BLaER1 (cell line): ENCODE measurements at regions not wholly inside any gene's neighbourhood (a gene's known extent, or its start where the extent isn't known, plus 50 kb on each side); places are given as distances from the start of the nearest gene placed in this dataset.
"Not testable (repeated sequence)": the region's sequence is repeated elsewhere in the genome, so short reads cannot be mapped to it uniquely, and the experiment has no call there.

ENCODE experiments used
- H3K27ac ChIP-seq: shearing (Covaris generic); formaldehyde crosslinking; 2 replicates; pipeline ENCODE4 v1.8.1; 2022
- H3K27me3 ChIP-seq: shearing (Covaris generic); formaldehyde crosslinking; 2 replicates; pipeline ENCODE4 v1.8.1; 2022
- H3K36me3 ChIP-seq: shearing (Covaris generic); formaldehyde crosslinking; 2 replicates; pipeline ENCODE4 v1.8.1; 2022
- H3K4me1 ChIP-seq: shearing (Covaris generic); formaldehyde crosslinking; 2 replicates; pipeline ENCODE4 v1.8.1; 2022
- H3K4me2 ChIP-seq: shearing (Covaris generic); formaldehyde crosslinking; 2 replicates; pipeline ENCODE4 v1.8.1; 2022
- H3K4me3 ChIP-seq: shearing (Covaris generic); formaldehyde crosslinking; 2 replicates; pipeline ENCODE4 v1.8.1; 2022
- H3K9ac ChIP-seq: shearing (Covaris generic); formaldehyde crosslinking; 2 replicates; pipeline ENCODE4 v1.8.1; 2022
- H3K9me3 ChIP-seq: shearing (Covaris generic); formaldehyde crosslinking; 2 replicates; pipeline ENCODE4 v1.8.1; 2022
- H4K20me1 ChIP-seq: shearing (Covaris generic); formaldehyde crosslinking; 2 replicates; pipeline ENCODE4 v1.8.1; 2022
- Cebpa-rat ChIP-seq: shearing (Covaris generic); IDR thresholded peaks from 2 replicates; pipeline ENCODE4 v1.8.1; 2022

GRCh38 chr4:77263247-77263646 is 106.2 kb downstream of the CCNG2 start:
- TF ChIP-seq Cebpa-rat: no peak
- Histone ChIP-seq H3K27me3 (no peaks in the 10 kb centered on the region), H3K9ac (no peak overlapping the region), H3K27ac (no peak overlapping the region), H3K4me2 (no peak overlapping the region), H3K9me3 (peaks cover 29% of the 10 kb centered on the region), H3K4me3 (no peak overlapping the region), H3K4me1 (no peaks in the 10 kb centered on the region), H4K20me1 (no peaks in the 10 kb centered on the region), H3K36me3 (no peaks in the 10 kb centered on the region)

GRCh38 chr4:77263976-77264375 is 107.0 kb downstream of the CCNG2 start:
- H3K36me3 ChIP-seq, H3K9ac ChIP-seq, H3K4me3 ChIP-seq: not testable (repeated sequence)

DNA sequence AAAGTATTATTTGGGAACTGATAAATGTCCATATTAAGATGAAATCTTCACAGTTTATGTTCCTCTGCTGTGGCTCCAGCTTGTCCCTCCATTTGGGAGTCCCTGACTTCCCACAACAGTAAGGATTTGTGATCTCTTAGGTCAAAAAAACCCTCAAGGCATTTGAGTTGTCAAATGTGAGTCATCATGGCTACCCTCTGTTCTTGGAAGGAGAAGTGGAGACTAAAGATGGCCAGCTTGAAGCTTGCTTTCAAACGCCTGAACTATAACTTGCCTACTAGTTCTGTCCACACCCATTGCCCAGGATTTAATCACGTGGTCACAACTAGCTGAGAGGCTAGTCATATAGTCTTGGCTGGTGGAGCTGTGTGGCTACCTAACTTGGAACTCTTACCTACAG is 107.8 kb downstream of the CCNG2 start:
- Histone ChIP-seq H3K9ac (no peak overlapping the region), H3K27ac (no peak overlapping the region), H3K4me1 (no peaks in the 10 kb centered on the region), H4K20me1 (no peaks in the 10 kb centered on the region), H3K4me3 (no peak overlapping the region), H3K4me2 (no peak overlapping the region), H3K36me3 (no peaks in the 10 kb centered on the region), H3K27me3 (no peaks in the 10 kb centered on the region), H3K9me3 (peaks cover 29% of the 10 kb centered on the region)
- no peak for TF ChIP-seq Cebpa-rat

More at GRCh38 chr4:77263976-77264375, 107.0 kb downstream of the CCNG2 start:
- H3K27me3 ChIP-seq, H3K4me2 ChIP-seq, H3K27ac ChIP-seq, H4K20me1 ChIP-seq, H3K4me1 ChIP-seq: not testable (repeated sequence)
- peaks cover 29% of the 10 kb centered on the region for H3K9me3 ChIP-seq

DNA sequence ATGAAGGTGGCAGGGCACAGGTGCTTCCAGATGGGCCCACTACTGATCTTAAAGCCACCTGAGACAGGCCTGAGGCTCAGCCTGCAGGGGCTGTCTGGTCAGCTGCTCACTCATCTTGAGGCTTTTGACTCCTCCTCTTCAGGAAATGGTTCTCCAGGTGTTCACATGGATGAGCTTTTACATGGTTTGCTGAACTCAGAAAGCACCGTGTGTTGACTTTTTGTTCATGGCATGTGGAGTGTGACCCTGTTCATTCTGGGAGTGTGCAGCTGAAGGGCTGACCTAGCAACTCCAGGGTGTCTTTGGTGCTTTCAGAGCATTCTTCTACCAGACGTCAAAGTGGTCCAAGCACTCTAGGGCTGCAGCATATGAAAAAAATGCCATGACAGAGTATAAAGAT is 111.1 kb downstream of the CCNG2 start:
- Histone ChIP-seq H3K9ac (no peak overlapping the region), H3K4me1 (no peaks in the 10 kb centered on the region), H3K9me3 (peaks cover 23% of the 10 kb centered on the region), H4K20me1 (no peaks in the 10 kb centered on the region), H3K4me2 (no peak overlapping the region), H3K4me3 (no peak overlapping the region), H3K36me3 (no peaks in the 10 kb centered on the region), H3K27me3 (no peaks in the 10 kb centered on the region), H3K27ac (no peak overlapping the region)
- no peak for TF ChIP-seq Cebpa-rat

GRCh38 chr4:77269505-77269904 is 112.5 kb downstream of the CCNG2 start:
- Histone ChIP-seq H3K4me2 (no peak overlapping the region), H3K36me3 (no peaks in the 10 kb centered on the region), H4K20me1 (no peaks in the 10 kb centered on the region), H3K27ac (no peak overlapping the region), H3K9ac (no peak overlapping the region), H3K27me3 (no peaks in the 10 kb centered on the region), H3K4me1 (no peaks in the 10 kb centered on the region), H3K9me3 (peaks cover 9% of the 10 kb centered on the region), H3K4me3 (no peak overlapping the region)
- TF ChIP-seq Cebpa-rat: no peak

- no peak overlapping the region for H3K27ac ChIP-seq
- no peak overlapping the region for H3K9ac ChIP-seq
- no peaks in the 10 kb centered on the region for H3K4me1 ChIP-seq
- H3K4me2 ChIP-seq: no peak overlapping the region
- TF ChIP-seq Cebpa-rat: no peak
- H4K20me1 ChIP-seq: no peaks in the 10 kb centered on the region
- H3K27me3 ChIP-seq: no peaks in the 10 kb centered on the region
- peaks cover 6% of the 10 kb centered on the region; the same call in 1 of the 2 replicates for H3K9me3 ChIP-seq
- no peaks in the 10 kb centered on the region for H3K36me3 ChIP-seq
- H3K4me3 ChIP-seq: no peak overlapping the region
Measured at GRCh38 chr4:77273412-77273811, 116.4 kb downstream of the CCNG2 start.

GRCh38 chr4:77279114-77279513 is 122.1 kb downstream of the CCNG2 start:
- H3K4me2 ChIP-seq, H3K4me1 ChIP-seq, H4K20me1 ChIP-seq, H3K36me3 ChIP-seq, H3K27me3 ChIP-seq, H3K27ac ChIP-seq, H3K9ac ChIP-seq, H3K4me3 ChIP-seq, H3K9me3 ChIP-seq: not testable (repeated sequence)

- Histone ChIP-seq H3K4me1 (no peaks in the 10 kb centered on the region), H3K9me3 (no peaks in the 10 kb centered on the region), H3K4me3 (no peak overlapping the region), H3K4me2 (no peak overlapping the region), H3K27me3 (no peaks in the 10 kb centered on the region), H3K9ac (no peak overlapping the region), H3K27ac (no peak overlapping the region), H3K36me3 (no peaks in the 10 kb centered on the region), H4K20me1 (no peaks in the 10 kb centered on the region)
- no peak for TF ChIP-seq Cebpa-rat
Measured at GRCh38 chr4:77282305-77282704, 125.3 kb downstream of the CCNG2 start.

- Histone ChIP-seq H3K4me2 (no peak overlapping the region), H3K9me3 (no peaks in the 10 kb centered on the region), H4K20me1 (no peaks in the 10 kb centered on the region), H3K4me3 (no peak overlapping the region), H3K9ac (no peak overlapping the region), H3K4me1 (no peaks in the 10 kb centered on the region), H3K27ac (no peak overlapping the region), H3K27me3 (no peaks in the 10 kb centered on the region), H3K36me3 (no peaks in the 10 kb centered on the region)
- no peak for TF ChIP-seq Cebpa-rat
Measured at GRCh38 chr4:77284036-77284435, 127.0 kb downstream of the CCNG2 start.

DNA sequence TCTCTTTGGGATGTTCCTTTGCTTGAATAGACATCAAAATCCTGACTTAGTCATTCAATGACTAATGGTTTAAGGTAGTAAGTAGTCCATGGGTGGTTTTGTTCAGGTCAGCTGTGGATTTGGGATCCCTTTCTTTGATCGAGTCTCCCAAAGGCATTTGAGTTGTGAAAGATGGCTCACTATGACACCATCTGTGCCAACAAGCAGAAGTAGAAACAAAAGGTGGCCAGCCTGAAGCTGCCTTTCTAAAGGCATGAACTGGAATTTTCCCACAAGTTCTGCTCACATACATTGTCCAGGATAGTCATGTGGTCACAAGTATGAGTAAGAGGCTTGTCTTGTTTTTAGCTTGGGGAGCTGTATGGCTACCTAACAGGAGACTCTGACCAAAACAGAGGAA is 129.9 kb downstream of the CCNG2 start:
- no peak for TF ChIP-seq Cebpa-rat
- Histone ChIP-seq H3K27ac (no peak overlapping the region), H3K4me2 (no peak overlapping the region), H3K4me3 (no peak overlapping the region), H3K36me3 (no peaks in the 10 kb centered on the region), H3K9ac (no peak overlapping the region), H3K27me3 (no peaks in the 10 kb centered on the region), H3K9me3 (no peaks in the 10 kb centered on the region), H3K4me1 (no peaks in the 10 kb centered on the region), H4K20me1 (no peaks in the 10 kb centered on the region)

DNA sequence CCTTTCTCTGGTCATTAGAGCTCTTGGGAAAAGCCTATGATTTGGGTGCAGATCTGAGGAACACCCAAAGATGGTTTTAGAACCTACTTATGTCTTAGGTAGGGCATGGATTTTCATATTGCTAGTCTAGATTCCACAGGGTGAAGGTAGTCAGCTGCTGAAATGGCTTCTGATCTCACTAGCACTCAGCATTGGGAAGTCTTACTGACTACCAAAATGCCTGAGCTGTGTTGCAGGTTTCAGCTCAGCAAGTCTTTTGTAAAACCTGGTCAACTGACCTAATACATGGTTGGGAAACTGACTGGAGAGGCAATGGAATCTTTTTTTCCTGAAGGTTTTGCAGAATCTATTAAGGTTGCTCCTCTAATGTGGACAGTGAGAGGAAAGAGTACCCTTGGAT is 136.4 kb downstream of the CCNG2 start:
- no peak overlapping the region for H3K9ac ChIP-seq

GRCh38 chr4:77300996-77301395 is 144.0 kb downstream of the CCNG2 start:
- not testable (repeated sequence) for H3K27me3 ChIP-seq, H3K9ac ChIP-seq, H4K20me1 ChIP-seq, H3K4me1 ChIP-seq, H3K4me2 ChIP-seq, H3K27ac ChIP-seq, H3K4me3 ChIP-seq, H3K36me3 ChIP-seq, H3K9me3 ChIP-seq

More for the DNA sequence above, 136.4 kb downstream of the CCNG2 start:
- H3K36me3 ChIP-seq: no peaks in the 10 kb centered on the region
- no peaks in the 10 kb centered on the region for H3K4me1 ChIP-seq
- H3K9me3 ChIP-seq: peaks cover 8% of the 10 kb centered on the region; the same call in 1 of the 2 replicates
- no peak for TF ChIP-seq Cebpa-rat
- H3K4me3 ChIP-seq: no peak overlapping the region
- H3K27ac ChIP-seq: no peak overlapping the region
- no peaks in the 10 kb centered on the region for H3K27me3 ChIP-seq
- H4K20me1 ChIP-seq: no peaks in the 10 kb centered on the region
- H3K4me2 ChIP-seq: no peak overlapping the region
